ENCODE measurements at regions not wholly inside any gene's neighbourhood (a gene's known extent, or its start where the extent isn't known, plus 50 kb on each side); places are given as distances from the start of the nearest gene placed in this dataset.

- Histone ChIP-seq H3K4me1 (ENCODE audit: control insufficient read depth, insufficient read depth, low read length) (no peaks in the 10 kb centered on the region), H3K27ac (ENCODE audit: low read length) (no peak overlapping the region), H3K9me3 (ENCODE audit: control insufficient read depth in 2 of 2, low read length in 2 of 2) (peaks cover 2 to 3% of the 10 kb centered on the region in 2 donors), H3K4me3 (ENCODE audit: low read length in 2 of 2) (no peak overlapping the region), H3K27me3 (ENCODE audit: control insufficient read depth in 1 of 2, insufficient read depth in 2 of 2, low read length in 2 of 2) (peaks cover 0 to 2% of the 10 kb centered on the region in 2 donors), H3K36me3 (ENCODE audit: control insufficient read depth in 2 of 2, insufficient read depth in 2 of 2, low read length in 2 of 2) (no peaks in the 10 kb centered on the region), H3K9ac (ENCODE audit: low read length in 2 of 2) (no peak overlapping the region)
These were observed 422.8 kb downstream of the GATA3 start for GRCh38 chr10:8477300-8477699.

- Histone ChIP-seq H3K9ac (ENCODE audit: low read length in 2 of 2) (no peak overlapping the region), H3K27ac (ENCODE audit: low read length) (no peak overlapping the region), H3K4me3 (ENCODE audit: low read length in 2 of 2) (no peak overlapping the region), H3K36me3 (ENCODE audit: control insufficient read depth in 2 of 2, insufficient read depth in 2 of 2, low read length in 2 of 2) (no peaks in the 10 kb centered on the region), H3K4me1 (ENCODE audit: control insufficient read depth, insufficient read depth, low read length) (no peaks in the 10 kb centered on the region), H3K27me3 (ENCODE audit: control insufficient read depth in 1 of 2, insufficient read depth in 2 of 2, low read length in 2 of 2) (no peaks in the 10 kb centered on the region), H3K9me3 (ENCODE audit: control insufficient read depth in 2 of 2, low read length in 2 of 2) (peaks cover 0 to 3% of the 10 kb centered on the region in 2 donors)
These were observed 427.4 kb downstream of the GATA3 start for GRCh38 chr10:8481718-8482504.

- no peaks in the 10 kb centered on the region for H3K9me3 ChIP-seq (ENCODE audit: control insufficient read depth in 2 of 2, low read length in 2 of 2)
- no peaks in the 10 kb centered on the region for H3K27me3 ChIP-seq (ENCODE audit: control insufficient read depth in 1 of 2, insufficient read depth in 2 of 2, low read length in 2 of 2)
- no peaks in the 10 kb centered on the region for H3K4me1 ChIP-seq (ENCODE audit: control insufficient read depth, insufficient read depth, low read length)
- H3K27ac ChIP-seq (ENCODE audit: low read length) = no peak overlapping the region
- no peaks in the 10 kb centered on the region for H3K36me3 ChIP-seq (ENCODE audit: control insufficient read depth in 2 of 2, insufficient read depth in 2 of 2, low read length in 2 of 2)
- no peak overlapping the region for H3K4me3 ChIP-seq (ENCODE audit: low read length in 2 of 2)
- no peak overlapping the region for H3K9ac ChIP-seq (ENCODE audit: low read length in 2 of 2)
These were observed 430.5 kb downstream of the GATA3 start for GRCh38 chr10:8485032-8485431.

GRCh38 chr10:8487346-8487745 is 432.9 kb downstream of the GATA3 start:
- no peaks in the 10 kb centered on the region for H3K36me3 ChIP-seq (ENCODE audit: control insufficient read depth in 2 of 2, insufficient read depth in 2 of 2, low read length in 2 of 2)
- H3K27ac ChIP-seq (ENCODE audit: low read length) = no peak overlapping the region
- H3K4me3 ChIP-seq (ENCODE audit: low read length in 2 of 2) = no peak overlapping the region

GRCh38 chr10:8489232-8489631 is 434.7 kb downstream of the GATA3 start:
- Histone ChIP-seq H3K4me3 (ENCODE audit: low read length in 2 of 2) (no peak overlapping the region), H3K27ac (ENCODE audit: low read length) (no peak overlapping the region), H3K27me3 (ENCODE audit: control insufficient read depth in 1 of 2, insufficient read depth in 2 of 2, low read length in 2 of 2) (no peaks in the 10 kb centered on the region), H3K9ac (ENCODE audit: low read length in 2 of 2) (no peak overlapping the region), H3K9me3 (ENCODE audit: control insufficient read depth in 2 of 2, low read length in 2 of 2) (no peaks in the 10 kb centered on the region), H3K4me1 (ENCODE audit: control insufficient read depth, insufficient read depth, low read length) (no peaks in the 10 kb centered on the region), H3K36me3 (ENCODE audit: control insufficient read depth in 2 of 2, insufficient read depth in 2 of 2, low read length in 2 of 2) (no peaks in the 10 kb centered on the region)

More at GRCh38 chr10:8487346-8487745, 432.9 kb downstream of the GATA3 start:
- Histone ChIP-seq H3K9ac (ENCODE audit: low read length in 2 of 2) (no peak overlapping the region), H3K27me3 (ENCODE audit: control insufficient read depth in 1 of 2, insufficient read depth in 2 of 2, low read length in 2 of 2) (no peaks in the 10 kb centered on the region), H3K9me3 (ENCODE audit: control insufficient read depth in 2 of 2, low read length in 2 of 2) (no peaks in the 10 kb centered on the region), H3K4me1 (ENCODE audit: control insufficient read depth, insufficient read depth, low read length) (no peaks in the 10 kb centered on the region)

- Histone ChIP-seq H3K9ac (ENCODE audit: low read length in 2 of 2) (no peak overlapping the region), H3K36me3 (ENCODE audit: control insufficient read depth in 2 of 2, insufficient read depth in 2 of 2, low read length in 2 of 2) (no peaks in the 10 kb centered on the region), H3K9me3 (ENCODE audit: control insufficient read depth in 2 of 2, low read length in 2 of 2) (no peaks in the 10 kb centered on the region), H3K27me3 (ENCODE audit: control insufficient read depth in 1 of 2, insufficient read depth in 2 of 2, low read length in 2 of 2) (no peaks in the 10 kb centered on the region), H3K27ac (ENCODE audit: low read length) (no peak overlapping the region), H3K4me3 (ENCODE audit: low read length in 2 of 2) (no peak overlapping the region), H3K4me1 (ENCODE audit: control insufficient read depth, insufficient read depth, low read length) (no peaks in the 10 kb centered on the region)
These were observed 435.3 kb downstream of the GATA3 start for GRCh38 chr10:8489823-8490222.

- Histone ChIP-seq H3K9me3 (ENCODE audit: control insufficient read depth in 2 of 2, low read length in 2 of 2) (no peaks in the 10 kb centered on the region), H3K4me1 (ENCODE audit: control insufficient read depth, insufficient read depth, low read length) (no peaks in the 10 kb centered on the region), H3K4me3 (ENCODE audit: low read length in 2 of 2) (no peak overlapping the region), H3K27ac (ENCODE audit: low read length) (no peak overlapping the region), H3K27me3 (ENCODE audit: control insufficient read depth in 1 of 2, insufficient read depth in 2 of 2, low read length in 2 of 2) (no peaks in the 10 kb centered on the region), H3K9ac (ENCODE audit: low read length in 2 of 2) (no peak overlapping the region), H3K36me3 (ENCODE audit: control insufficient read depth in 2 of 2, insufficient read depth in 2 of 2, low read length in 2 of 2) (no peaks in the 10 kb centered on the region)
These were observed 443.8 kb downstream of the GATA3 start for GRCh38 chr10:8498290-8498689.

GRCh38 chr10:8498881-8499280 is 444.4 kb downstream of the GATA3 start:
- H3K9ac ChIP-seq (ENCODE audit: low read length in 2 of 2) = no peak overlapping the region
- H3K27ac ChIP-seq (ENCODE audit: low read length) = no peak overlapping the region
- H3K4me1 ChIP-seq (ENCODE audit: control insufficient read depth, insufficient read depth, low read length) = no peaks in the 10 kb centered on the region
- no peak overlapping the region for H3K4me3 ChIP-seq (ENCODE audit: low read length in 2 of 2)
- no peaks in the 10 kb centered on the region for H3K27me3 ChIP-seq (ENCODE audit: control insufficient read depth in 1 of 2, insufficient read depth in 2 of 2, low read length in 2 of 2)
- no peaks in the 10 kb centered on the region for H3K36me3 ChIP-seq (ENCODE audit: control insufficient read depth in 2 of 2, insufficient read depth in 2 of 2, low read length in 2 of 2)
- H3K9me3 ChIP-seq (ENCODE audit: control insufficient read depth in 2 of 2, low read length in 2 of 2) = no peaks in the 10 kb centered on the region

GRCh38 chr10:8499312-8499711 is 444.8 kb downstream of the GATA3 start:
- H3K27me3 ChIP-seq (ENCODE audit: control insufficient read depth in 1 of 2, insufficient read depth in 2 of 2, low read length in 2 of 2) = no peaks in the 10 kb centered on the region
- no peak overlapping the region for H3K27ac ChIP-seq (ENCODE audit: low read length)
- no peaks in the 10 kb centered on the region for H3K36me3 ChIP-seq (ENCODE audit: control insufficient read depth in 2 of 2, insufficient read depth in 2 of 2, low read length in 2 of 2)
- H3K4me3 ChIP-seq (ENCODE audit: low read length in 2 of 2) = no peak overlapping the region
- H3K9ac ChIP-seq (ENCODE audit: low read length in 2 of 2) = no peak overlapping the region
- no peaks in the 10 kb centered on the region for H3K4me1 ChIP-seq (ENCODE audit: control insufficient read depth, insufficient read depth, low read length)
- H3K9me3 ChIP-seq (ENCODE audit: control insufficient read depth in 2 of 2, low read length in 2 of 2) = no peaks in the 10 kb centered on the region

- Histone ChIP-seq H3K9me3 (ENCODE audit: control insufficient read depth in 2 of 2, low read length in 2 of 2) (no peaks in the 10 kb centered on the region), H3K27ac (ENCODE audit: low read length) (no peak overlapping the region), H3K27me3 (ENCODE audit: control insufficient read depth in 1 of 2, insufficient read depth in 2 of 2, low read length in 2 of 2) (no peaks in the 10 kb centered on the region), H3K36me3 (ENCODE audit: control insufficient read depth in 2 of 2, insufficient read depth in 2 of 2, low read length in 2 of 2) (no peaks in the 10 kb centered on the region), H3K4me3 (ENCODE audit: low read length in 2 of 2) (no peak overlapping the region), H3K9ac (ENCODE audit: low read length in 2 of 2) (no peak overlapping the region), H3K4me1 (ENCODE audit: control insufficient read depth, insufficient read depth, low read length) (no peaks in the 10 kb centered on the region)
These were observed 445.4 kb downstream of the GATA3 start for GRCh38 chr10:8499752-8500390.

GRCh38 chr10:8502573-8502972 is 448.1 kb downstream of the GATA3 start:
- no peak overlapping the region for H3K27ac ChIP-seq (ENCODE audit: low read length)
- H3K36me3 ChIP-seq (ENCODE audit: control insufficient read depth in 2 of 2, insufficient read depth in 2 of 2, low read length in 2 of 2) = no peaks in the 10 kb centered on the region
- peaks cover 0 to 6% of the 10 kb centered on the region in 2 donors for H3K27me3 ChIP-seq (ENCODE audit: control insufficient read depth in 1 of 2, insufficient read depth in 2 of 2, low read length in 2 of 2)
- no peaks in the 10 kb centered on the region for H3K9me3 ChIP-seq (ENCODE audit: control insufficient read depth in 2 of 2, low read length in 2 of 2)
- H3K9ac ChIP-seq (ENCODE audit: low read length in 2 of 2) = no peak overlapping the region
- H3K4me3 ChIP-seq (ENCODE audit: low read length in 2 of 2) = no peak overlapping the region
- H3K4me1 ChIP-seq (ENCODE audit: control insufficient read depth, insufficient read depth, low read length) = no peaks in the 10 kb centered on the region
